ENCODE measurements at regions not wholly inside any gene's neighbourhood (a gene's known extent, or its start where the extent isn't known, plus 50 kb on each side); places are given as distances from the start of the nearest gene placed in this dataset.

- TF ChIP-seq TAF1 (IDR thresholded peaks at IDR 0.05; ENCODE audit: borderline replicate concordance, insufficient read depth, low read length) (no peak), SIN3A (IDR thresholded peaks at IDR 0.05; ENCODE audit: borderline replicate concordance, insufficient read depth, low read length) (no peak), POLR2AphosphoS5 (IDR thresholded peaks at IDR 0.05; ENCODE audit: low read depth, low read length) (no peak)
These were observed 114.0 kb downstream of the KIF4B start for GRCh38 chr5:155127552-155127951.
